H1 (cell line): ENCODE measurements at regions not wholly inside any gene's neighbourhood (a gene's known extent, or its start where the extent isn't known, plus 50 kb on each side); places are given as distances from the start of the nearest gene placed in this dataset.

Experiments
- CTCF ChIA-PET: fragments of 300-600 bp; sonication (Branson Sonifier 250); formaldehyde crosslinking; loops from one replicate; lab custom pipeline; 2021; ENCODE audit not compliant: partially characterized antibody; lab: Charles Lee
- POLR2A ChIA-PET: fragments of 300-600 bp; sonication (Branson Sonifier 250); formaldehyde crosslinking; loops from one replicate; lab custom pipeline; 2021; ENCODE audit warnings: inconsistent platforms; ENCODE audit not compliant: partially characterized antibody; lab: Charles Lee
- DNase-seq, 2 experiments: peaks; one replicate each; pipeline versions ENCODE4 v3.0.0 to v3.0.0-alpha.2; 2010 to 2022; ENCODE audit warnings: low spot score in 2 of 2, low read depth in 1 of 2, mixed read lengths in 1 of 2
- FAIRE-seq: peaks from 2 replicates; lab custom pipeline; 2011; peaks lifted over from hg19 to GRCh38; lab: Jason Lieb, UNC
- H2AFZ ChIP-seq: 2 replicates; pipeline ENCODE4 v1.8.1; 2012; ENCODE audit warnings: low read length, inconsistent platforms
- H2AK5ac ChIP-seq: 2 replicates; pipeline ENCODE4 v1.6.1; 2013; ENCODE audit warnings: low read depth, low read length
- H2BK120ac ChIP-seq: replicated peaks from 2 replicates; pipeline ENCODE3; 2013; ENCODE audit warnings: low read depth, low read length, inconsistent platforms
- H2BK12ac ChIP-seq: 2 replicates; pipeline ENCODE4 v1.6.1; 2013; ENCODE audit warnings: low read depth, low read length
- H2BK15ac ChIP-seq: 2 replicates; pipeline ENCODE4 v1.6.1; 2013; ENCODE audit warnings: low read length
- H2BK20ac ChIP-seq: 2 replicates; pipeline ENCODE4 v1.6.1; 2013; ENCODE audit warnings: low read length
- H2BK5ac ChIP-seq: 2 replicates; pipeline ENCODE4 v1.6.1; 2013; ENCODE audit warnings: low read depth, low read length
- H3K14ac ChIP-seq: 2 replicates; pipeline ENCODE4 v1.6.1; 2013; ENCODE audit warnings: inconsistent platforms; ENCODE audit not compliant: insufficient read length
- H3K18ac ChIP-seq: 2 replicates; pipeline ENCODE4 v1.6.1; 2013; ENCODE audit warnings: low read length; ENCODE audit errors: extremely low read depth
- H3K23ac ChIP-seq: 2 replicates; pipeline ENCODE4 v1.6.1; 2013; ENCODE audit warnings: inconsistent platforms; ENCODE audit not compliant: insufficient read length
- H3K23me2 ChIP-seq: 2 replicates; pipeline ENCODE4 v1.6.1; 2013; ENCODE audit warnings: low read depth, low read length
- H3K27ac ChIP-seq: 2 replicates; pipeline ENCODE4 v1.6.1; 2011; ENCODE audit warnings: low read depth, low read length, inconsistent platforms
- H3K27me3 ChIP-seq, 4 experiments: replicated peaks in 1 of 4; 1 replicate in 1 of 4; 2 replicates in 3 of 4; pipeline versions ENCODE4 v1.6.1 to v1.8.1; 2011 to 2013; ENCODE audit warnings: low read length in 3 of 4, mild to moderate bottlenecking in 3 of 4, inconsistent platforms in 2 of 4, mixed read lengths in 2 of 4, moderate library complexity in 1 of 4; ENCODE audit not compliant: control insufficient read depth in 3 of 4, insufficient read depth in 3 of 4; ENCODE audit errors: extremely low read depth in 1 of 4
- H3K36me3 ChIP-seq, 4 experiments: 2 replicates each; pipeline versions ENCODE4 v1.6.1 to v1.8.1; 2011 to 2013; ENCODE audit warnings: mild to moderate bottlenecking in 4 of 4, low read length in 3 of 4, moderate library complexity in 2 of 4, control low read depth in 1 of 4, inconsistent platforms in 1 of 4; ENCODE audit not compliant: insufficient read depth in 4 of 4, control insufficient read depth in 2 of 4
- H3K4ac ChIP-seq: replicated peaks from 2 replicates; pipeline ENCODE3; 2013; ENCODE audit warnings: low read length, low read depth, mixed read lengths, inconsistent platforms; ENCODE audit not compliant: insufficient read length
- H3K4me1 ChIP-seq, 4 experiments: replicated peaks in 1 of 4; 1 replicate in 1 of 4; 2 replicates in 3 of 4; pipeline versions ENCODE4 v1.6.1 to v1.8.1; 2011 to 2013; ENCODE audit warnings: low read length in 3 of 4, inconsistent platforms in 2 of 4, mixed read lengths in 1 of 4; ENCODE audit not compliant: insufficient read depth in 4 of 4, control insufficient read depth in 3 of 4
- H3K4me2 ChIP-seq, 2 experiments: 2 replicates each; pipeline versions ENCODE4 v1.6.1 to v1.8.1; 2011 to 2013; ENCODE audit warnings: low read depth in 2 of 2, low read length in 2 of 2, control low read depth in 1 of 2, inconsistent platforms in 1 of 2, mild to moderate bottlenecking in 1 of 2; ENCODE audit not compliant: insufficient read depth in 1 of 2
- H3K4me3 ChIP-seq, 4 experiments: fragments of 200-600, 300-600 bp in 1 of 4; sonication (generic), shearing (Covaris generic), sonication (Bioruptor Twin) in 1 of 4; 2 replicates each; pipeline versions ENCODE4 v1.5.1 to v1.8.1; 2011 to 2016; ENCODE audit warnings: low read length in 4 of 4, low read depth in 3 of 4, control low read depth in 2 of 4, inconsistent platforms in 2 of 4, mild to moderate bottlenecking in 2 of 4, mixed read lengths in 1 of 4, moderate library complexity in 1 of 4; ENCODE audit not compliant: insufficient read depth in 2 of 4; ENCODE audit errors: extremely low read depth in 1 of 4
- H3K56ac ChIP-seq: replicated peaks from 2 replicates; pipeline ENCODE3; 2013; ENCODE audit warnings: low read depth, mild to moderate bottlenecking, mixed read lengths, low read length, inconsistent platforms; ENCODE audit not compliant: insufficient read length
- H3K79me1 ChIP-seq: 2 replicates; pipeline ENCODE4 v1.6.1; 2013; ENCODE audit warnings: low read depth, low read length, control low read depth
- H3K79me2 ChIP-seq, 2 experiments: 2 replicates each; pipeline versions ENCODE4 v1.6.1 to v1.8.1; 2012 to 2013; ENCODE audit warnings: low read length in 2 of 2, mild to moderate bottlenecking in 2 of 2, inconsistent platforms in 1 of 2; ENCODE audit not compliant: insufficient read depth in 2 of 2, control insufficient read depth in 1 of 2
- H3K9ac ChIP-seq, 4 experiments: replicated peaks in 1 of 4; 1 replicate in 1 of 4; 2 replicates in 3 of 4; pipeline versions ENCODE4 v1.6.1 to v1.8.1; 2011 to 2013; ENCODE audit warnings: low read depth in 3 of 4, low read length in 3 of 4, control low read depth in 2 of 4, mild to moderate bottlenecking in 2 of 4, moderate library complexity in 2 of 4, inconsistent platforms in 1 of 4; ENCODE audit errors: extremely low read depth in 1 of 4
- H3K9me3 ChIP-seq, 2 experiments: 2 replicates each; pipeline versions ENCODE4 v1.6.1 to v1.8.1; 2012 to 2013; ENCODE audit warnings: mild to moderate bottlenecking in 2 of 2, moderate library complexity in 2 of 2, control low read depth in 1 of 2, inconsistent platforms in 1 of 2, low read depth in 1 of 2, low read length in 1 of 2, mixed read lengths in 1 of 2; ENCODE audit not compliant: insufficient read depth in 2 of 2
- H4K20me1 ChIP-seq, 2 experiments: replicated peaks in 1 of 2; 2 replicates each; pipeline versions ENCODE3 to v1.8.1; 2011 to 2013; ENCODE audit warnings: inconsistent platforms in 2 of 2, low read length in 2 of 2, mild to moderate bottlenecking in 1 of 2; ENCODE audit not compliant: insufficient read depth in 2 of 2, control insufficient read depth in 1 of 2
- H4K5ac ChIP-seq: 2 replicates; pipeline ENCODE4 v1.6.1; 2013; ENCODE audit warnings: low read length, low read depth, mixed read lengths, inconsistent platforms; ENCODE audit not compliant: insufficient read length
- H4K8ac ChIP-seq: 2 replicates; pipeline ENCODE4 v1.8.0; 2013; ENCODE audit warnings: mild to moderate bottlenecking, moderate library complexity, low read length, inconsistent platforms; ENCODE audit not compliant: insufficient read depth; ENCODE audit errors: extremely low read depth
- H4K91ac ChIP-seq: replicated peaks from 2 replicates; pipeline ENCODE3; 2013; ENCODE audit warnings: low read length, mixed read lengths, inconsistent platforms; ENCODE audit not compliant: insufficient read length
- BACH1 ChIP-seq: IDR thresholded peaks from 2 replicates; pipeline ENCODE4 v1.6.1; 2012; ENCODE audit warnings: low read length, improper control_type of control experiment
- WGBS, 2 experiments: shearing (Covaris generic) in 1 of 2; methylation state at CpG; one replicate each; pipeline versions ENCODE4 v1.1.6 to v1.1.7; 2013 to 2015; ENCODE audit warnings: low lambda C conversion rate in 2 of 2, mixed read lengths in 2 of 2, inconsistent platforms in 1 of 2, low coverage in 1 of 2, missing lambda C conversion rate in 1 of 2; ENCODE audit not compliant: insufficient replicate concordance in 2 of 2, insufficient coverage in 1 of 2, insufficient read length in 1 of 2; ENCODE audit errors: extremely low coverage in 1 of 2, missing lambda C conversion rate in 1 of 2; 5-methylcytosine and 5-hydroxymethylcytosine counted together

DNA sequence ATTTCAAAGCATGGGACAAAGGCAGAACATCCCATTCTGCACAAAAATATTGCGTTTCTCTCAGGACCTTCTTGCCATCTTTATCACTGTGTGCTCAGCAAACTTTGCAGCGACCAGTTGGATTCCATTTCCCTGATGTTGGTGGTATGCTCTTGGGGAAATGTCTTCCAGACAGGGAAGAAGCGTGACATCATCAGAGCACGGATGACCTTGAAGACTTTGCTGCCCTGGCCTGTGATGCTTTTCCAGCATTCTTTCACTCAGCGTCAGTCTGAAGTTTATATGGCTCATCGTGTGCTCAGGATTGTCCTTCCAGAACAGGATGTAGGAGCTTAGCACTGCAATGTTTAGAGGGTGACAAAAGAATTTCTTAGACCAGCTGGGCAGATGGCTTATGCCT, 131.4 kb upstream of the F3 start:
- Histone ChIP-seq H3K23me2 (no peaks in the 10 kb centered on the region; the same call in 1 of the 2 replicates), H2BK5ac (no peak overlapping the region), H4K5ac (no peak overlapping the region), H2BK20ac (no peak overlapping the region), H3K36me3 (no peaks in the 10 kb centered on the region), H3K4ac (no peak overlapping the region), H3K9me3 (no peaks in the 10 kb centered on the region), H3K79me1 (no peaks in the 10 kb centered on the region), H3K23ac (no peak overlapping the region), H2BK12ac (peak overlapping the region; percentile 10; the same call in 1 of the 2 replicates), H4K20me1 (no peaks in the 10 kb centered on the region), H3K4me3 (no peak overlapping the region), H3K14ac (no peak overlapping the region), H3K4me2 (no peak overlapping the region), H2BK120ac (no peak overlapping the region), H3K18ac (no peak overlapping the region), H3K27ac (no peak overlapping the region), H2BK15ac (no peak overlapping the region), H3K27me3 (peaks cover 0 to 1% (median 0%) of the 10 kb centered on the region in 4 experiments; a peak in 1 of 7 replicates), H3K79me2 (no peaks in the 10 kb centered on the region), H2AFZ (no peak overlapping the region), H3K56ac (no peak overlapping the region), H3K4me1 (peaks cover 0 to 9% (median 4%) of the 10 kb centered on the region in 4 experiments; a peak in 3 of 7 replicates), H3K9ac (no peak overlapping the region), H2AK5ac (no peak overlapping the region), H4K91ac (no peak overlapping the region), H4K8ac (no peak overlapping the region)
- WGBS, 2 experiments = 93% methylated on average over 6 of the region's 6 CpGs; no CpG with 5 or more reads in 1 of the 2 experiments
- POLR2A ChIA-PET = no interaction called here
- no peak for FAIRE-seq
- no peak for DNase-seq
- CTCF ChIA-PET = interaction anchor here (1.7 kb wide), 1 partner anchor 108 kb away, joined by 4 read pairs; no protein-coding TSS in a partner anchor
- TF ChIP-seq BACH1 = no peak
